ENCODE measurements at regions not wholly inside any gene's neighbourhood (a gene's known extent, or its start where the extent isn't known, plus 50 kb on each side); places are given as distances from the start of the nearest gene placed in this dataset.

- no peak overlapping the region for H2BK20ac ChIP-seq (ENCODE audit: low read depth, low read length, poor library complexity, severe bottlenecking)
- H3K79me2 ChIP-seq (ENCODE audit: insufficient read depth, low read length) = no peaks in the 10 kb centered on the region
- WGBS (ENCODE audit: extremely low coverage, insufficient read length, low lambda C conversion rate) = no CpG with 5 or more reads among the region's 2 CpGs
- no peak overlapping the region for H3K4ac ChIP-seq (ENCODE audit: low read depth, low read length)
- H3K23me2 ChIP-seq (ENCODE audit: insufficient read length, low read depth, low read length, poor library complexity, severe bottlenecking) = no peaks in the 10 kb centered on the region
- H2AK5ac ChIP-seq (ENCODE audit: insufficient read length, low read length) = no peak overlapping the region
- Mint-ChIP-seq H3K4me3 (no peak overlapping the region), H3K27ac (no peak overlapping the region), H3K36me3 (ENCODE audit: insufficient read depth in 1 of 3, low read depth in 3 of 3) (no peaks in the 10 kb centered on the region), H3K9me3 (no peaks in the 10 kb centered on the region), H3K4me1 (peaks cover 4 to 9% of the 10 kb centered on the region in 2 experiments; a peak in 3 of 4 replicates), H3K27me3 (ENCODE audit: low read depth) (no peaks in the 10 kb centered on the region)
- no peak overlapping the region for H4K91ac ChIP-seq (ENCODE audit: insufficient read length, low read depth, low read length)
- H3T11ph ChIP-seq (ENCODE audit: low read length) = no peak overlapping the region
- H4K8ac ChIP-seq (replicated peaks; ENCODE audit: insufficient read length, low read depth, low read length) = no peak overlapping the region
- no peaks in the 10 kb centered on the region for H3K9me3 ChIP-seq (ENCODE audit: control insufficient read depth, low read depth, low read length)
- H3K18ac ChIP-seq (ENCODE audit: insufficient read length, low read depth, low read length) = no peak overlapping the region
- no peak overlapping the region for H2BK15ac ChIP-seq (ENCODE audit: low read depth, low read length)
- no peaks in the 10 kb centered on the region for H4K20me1 ChIP-seq (ENCODE audit: control insufficient read depth, insufficient read depth, insufficient read length)
- no peak for TF ChIP-seq CTCF (conservative IDR thresholded peaks at IDR 0.05)
- no peak overlapping the region for H3K4me2 ChIP-seq (ENCODE audit: insufficient read depth, insufficient read length, low read length)
- H2BK120ac ChIP-seq (ENCODE audit: low read depth, low read length, poor library complexity, severe bottlenecking) = no peak overlapping the region
- no peak overlapping the region for H2AFZ ChIP-seq (ENCODE audit: low read length)
- no peak for DNase-seq
- H3K27ac ChIP-seq (ENCODE audit: insufficient read length, low read depth, low read length) = no peak overlapping the region
- no peak overlapping the region for H2BK5ac ChIP-seq (ENCODE audit: insufficient read length, low read length)
- no peak overlapping the region for H3K23ac ChIP-seq (ENCODE audit: insufficient read length, low read depth, low read length)
- no peaks in the 10 kb centered on the region for H3K4me1 ChIP-seq (ENCODE audit: insufficient read depth, low read length)
- no peaks in the 10 kb centered on the region for H3K27me3 ChIP-seq (ENCODE audit: insufficient read depth, low read length)
- no peak overlapping the region for H3K14ac ChIP-seq (ENCODE audit: insufficient read depth, low read length)
- H3K56ac ChIP-seq (ENCODE audit: insufficient read length, low read depth, low read length) = no peak overlapping the region
- no peak overlapping the region for H3K9ac ChIP-seq (ENCODE audit: extremely low read depth, insufficient read length, low read length)
- H2BK12ac ChIP-seq (ENCODE audit: insufficient read length, low read depth, low read length) = no peak overlapping the region
- H4K5ac ChIP-seq (ENCODE audit: insufficient read length, low read depth, low read length) = no peak overlapping the region
- no peaks in the 10 kb centered on the region for H3K79me1 ChIP-seq (ENCODE audit: insufficient read depth, low read depth, low read length, poor library complexity, severe bottlenecking)
Measured at GRCh38 chr9:18348083-18348475, 125.9 kb upstream of the ADAMTSL1 start.
